GM19324 (cell line): ENCODE measurements at regions not wholly inside any gene's neighbourhood (a gene's known extent, or its start where the extent isn't known, plus 50 kb on each side); places are given as distances from the start of the nearest gene placed in this dataset.

ENCODE experiments used
- ATAC-seq: cut with Tn5 transposase; IDR thresholded peaks from one replicate; pipeline ENCODE4 v1.9.1; 2021; ENCODE audit warnings: mild to moderate bottlenecking, moderate library complexity; ENCODE audit not compliant: unreplicated experiment, low FRiP score

DNA sequence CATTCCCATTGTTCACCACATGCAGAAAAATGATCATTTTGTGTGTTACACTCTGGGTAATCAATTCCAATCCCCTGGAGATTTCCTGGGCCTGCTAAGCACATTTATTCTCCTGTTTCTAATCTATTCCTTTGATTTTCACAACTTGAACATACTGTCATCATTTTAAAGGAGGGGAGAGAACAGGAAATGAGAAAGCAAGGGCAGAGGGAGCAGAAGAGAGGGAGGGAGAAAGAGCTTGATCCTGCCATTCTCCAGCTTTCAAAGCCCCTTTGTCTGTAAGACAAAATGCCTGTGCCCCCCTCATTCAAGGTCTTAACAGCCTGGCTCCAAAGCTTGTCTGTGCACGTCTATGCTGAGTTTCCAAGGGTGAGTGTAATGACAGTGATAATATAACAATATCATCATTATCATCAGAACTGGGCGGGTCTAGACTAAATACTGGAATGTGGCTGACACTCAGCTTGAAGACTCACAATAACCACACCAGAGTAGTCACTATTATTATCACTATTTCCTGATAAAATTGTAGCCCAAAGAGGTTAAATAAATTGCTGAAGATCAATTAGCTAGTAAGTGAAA lies 164.4 kb upstream of the KLHL29 start:
- no peak for ATAC-seq

DNA sequence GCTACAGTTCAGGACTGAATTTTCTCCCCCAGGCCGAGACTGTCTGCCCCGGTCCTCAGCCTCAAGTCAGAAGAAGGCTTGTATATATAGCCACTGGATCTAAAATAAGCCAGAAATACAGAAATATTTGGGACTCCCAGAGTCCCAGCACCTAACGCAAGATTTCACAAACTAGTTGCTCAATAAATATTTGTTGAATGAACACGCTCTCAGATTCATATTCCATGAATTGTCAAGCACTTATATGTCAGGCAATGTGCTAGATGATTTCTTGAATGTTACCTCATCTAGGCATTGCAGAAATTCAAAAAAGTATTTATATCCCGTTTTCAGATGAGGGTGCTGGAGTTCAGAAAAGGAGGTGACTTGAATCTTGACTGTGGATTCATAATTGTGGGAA lies 163.7 kb upstream of the KLHL29 start:
- no peak for ATAC-seq

DNA sequence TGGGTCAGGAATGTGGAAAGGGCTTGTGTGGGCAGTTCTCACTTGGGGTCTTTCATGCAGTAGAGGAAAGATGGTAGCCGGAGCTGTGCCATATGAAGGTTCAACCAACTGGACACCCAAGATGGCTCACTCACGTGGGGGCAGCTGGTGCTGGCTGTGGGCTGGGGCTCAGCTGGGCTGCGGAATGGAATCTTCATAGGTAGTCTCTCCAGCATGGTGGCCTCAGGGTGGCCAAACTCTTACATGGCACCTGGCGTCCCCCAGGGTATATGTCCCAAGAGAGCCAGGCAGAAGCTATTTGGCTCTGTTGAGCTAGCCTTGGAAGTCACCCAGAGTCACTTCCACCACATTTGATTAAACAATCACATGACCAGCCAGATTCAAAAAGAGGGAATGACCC lies 163.1 kb upstream of the KLHL29 start:
- ATAC-seq: no peak

DNA sequence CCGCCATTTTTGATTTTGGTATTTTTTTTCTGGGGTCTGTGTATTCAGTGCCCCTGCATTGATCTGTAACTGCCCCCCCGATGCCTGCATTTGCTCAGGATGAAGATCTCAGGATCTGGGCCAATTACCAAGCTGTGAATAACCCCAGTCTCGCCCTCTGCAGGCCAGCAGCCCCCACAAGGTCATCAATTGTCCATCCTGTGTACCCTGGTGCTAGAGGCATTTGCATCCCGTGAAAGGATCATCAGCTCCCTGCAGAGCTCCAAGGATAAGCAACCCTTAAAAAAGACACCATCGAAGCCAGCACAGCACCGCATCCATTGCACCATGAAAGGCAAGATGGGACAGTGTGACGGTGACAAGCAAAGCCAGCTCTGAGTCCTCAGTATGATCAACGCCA lies 154.1 kb upstream of the KLHL29 start:
- ATAC-seq: no peak

DNA sequence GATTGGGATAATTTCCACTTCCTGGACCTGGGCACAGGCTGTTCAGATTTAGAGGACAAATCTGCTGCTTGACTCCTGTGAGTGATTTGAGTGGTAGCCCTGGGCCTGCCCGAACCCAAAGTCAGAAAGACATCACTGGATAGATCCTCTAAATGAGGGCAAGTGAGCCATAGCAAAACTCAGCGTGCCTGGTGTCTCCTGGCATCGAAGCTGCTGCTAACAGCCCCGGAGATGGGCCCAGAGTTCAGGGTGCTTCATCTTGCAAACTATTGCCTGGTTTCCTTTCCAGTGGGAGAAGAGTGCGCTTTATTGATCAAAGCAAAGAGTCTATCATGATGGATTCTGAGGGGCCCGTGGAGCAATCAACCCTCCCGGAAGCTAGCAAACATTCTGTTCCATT lies 153.1 kb upstream of the KLHL29 start:
- ATAC-seq: no peak

DNA sequence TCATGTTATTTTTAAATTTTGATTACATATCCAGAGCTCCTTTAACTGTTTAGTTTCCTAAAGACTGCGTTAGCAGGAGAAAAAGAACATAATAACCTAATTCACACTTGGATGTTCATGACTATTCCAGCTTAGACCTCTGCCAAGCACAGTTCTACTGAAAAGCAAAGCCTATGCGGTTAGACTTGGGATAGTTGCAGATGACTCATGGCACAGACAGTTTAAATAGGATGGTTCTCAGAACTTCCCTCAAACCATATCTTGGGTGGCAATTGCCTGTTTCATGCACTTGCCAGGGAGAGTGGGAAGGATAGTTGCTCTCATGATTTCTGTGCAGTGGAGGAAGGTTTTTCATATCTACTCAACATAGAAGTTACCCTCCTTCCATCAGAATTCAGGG lies 149.7 kb upstream of the KLHL29 start:
- no peak for ATAC-seq

DNA sequence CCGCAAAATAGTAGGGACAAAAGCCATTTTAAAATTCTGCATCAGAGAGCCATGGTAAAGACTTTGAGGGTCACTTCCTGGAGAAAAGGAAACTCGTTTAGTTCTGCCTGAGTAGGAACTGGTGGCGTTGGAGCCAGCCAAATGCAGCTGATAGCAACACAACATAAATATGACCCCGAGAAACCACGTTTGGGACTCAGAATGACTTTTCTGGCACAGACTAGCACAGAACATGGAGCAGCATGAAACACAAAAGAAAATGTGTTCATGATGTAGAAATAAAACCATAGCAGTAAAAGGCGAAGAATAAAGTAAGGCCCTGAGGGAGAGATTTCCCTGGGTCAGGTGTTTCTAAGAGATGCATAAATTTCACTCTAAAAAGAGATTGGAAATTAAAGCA lies 149.2 kb upstream of the KLHL29 start:
- ATAC-seq: no peak

DNA sequence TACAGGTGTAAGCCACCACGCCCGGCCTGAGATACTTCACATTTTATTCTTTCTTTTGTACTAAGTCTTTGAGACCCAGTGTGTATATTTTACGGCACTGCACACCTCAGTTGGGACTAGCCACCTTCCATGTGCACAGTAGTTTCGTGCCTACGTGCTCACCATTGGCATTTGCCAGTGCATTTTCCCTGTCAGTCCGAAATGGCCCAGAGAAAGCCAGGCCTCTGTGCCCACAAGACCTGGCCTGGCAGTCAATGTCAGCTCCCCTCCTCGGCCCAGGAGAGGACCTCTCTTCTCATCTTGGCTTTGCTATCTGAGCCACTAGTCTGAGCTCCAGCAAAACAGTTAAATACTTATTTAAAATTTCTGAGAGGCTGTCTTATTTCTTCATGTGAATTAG lies 147.8 kb upstream of the KLHL29 start:
- ATAC-seq: no peak

DNA sequence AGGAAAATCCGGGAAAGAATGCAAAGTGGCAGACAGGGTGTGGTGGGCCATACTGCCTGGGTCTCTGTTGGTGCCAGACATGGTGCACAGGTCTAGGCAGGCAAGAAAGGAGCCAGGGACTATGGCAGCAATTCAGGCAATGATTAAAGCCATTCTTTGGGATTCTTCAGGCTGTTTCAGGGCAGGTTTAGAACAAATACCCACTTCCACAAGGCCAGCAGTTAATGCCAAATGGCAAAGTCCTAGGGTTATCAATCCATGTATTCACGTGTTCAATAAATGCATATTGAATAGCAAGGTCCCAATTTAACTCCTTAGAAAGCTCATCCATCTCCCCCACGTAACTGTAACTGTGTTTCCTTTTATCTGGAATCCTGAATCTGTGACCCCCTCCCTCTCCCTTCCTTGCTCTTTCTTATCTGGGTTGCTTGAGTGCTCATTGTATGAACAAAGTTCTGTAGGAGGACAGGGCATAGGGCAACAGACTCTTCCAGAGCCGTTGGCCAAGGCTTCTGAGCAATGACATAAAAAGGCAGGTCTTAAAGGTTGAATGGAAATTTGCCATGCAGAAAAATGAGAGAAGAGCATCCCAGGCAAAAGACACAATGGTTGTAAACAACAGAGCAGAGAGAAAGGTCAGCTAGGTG lies 146.8 kb upstream of the KLHL29 start:
- no peak for ATAC-seq

DNA sequence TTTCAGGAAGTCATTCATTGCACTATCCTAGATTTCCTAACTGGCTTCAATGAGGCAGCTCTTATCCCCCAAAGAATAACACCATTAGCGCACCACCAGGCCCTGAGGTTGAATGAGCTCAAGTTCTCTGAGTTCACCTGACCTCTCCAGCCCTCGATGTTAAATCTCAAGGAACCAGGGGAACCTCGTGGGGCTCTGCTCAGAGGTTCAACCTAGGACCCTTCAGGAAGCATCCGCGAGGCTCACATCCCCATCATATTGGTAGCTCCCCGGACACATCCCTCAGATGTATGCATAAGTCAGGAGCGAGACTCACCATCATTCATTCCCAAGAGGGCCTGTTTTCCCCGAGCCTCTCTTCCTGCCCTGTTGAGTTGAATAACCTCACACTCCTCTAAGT lies 145.6 kb upstream of the KLHL29 start:
- ATAC-seq: no peak

DNA sequence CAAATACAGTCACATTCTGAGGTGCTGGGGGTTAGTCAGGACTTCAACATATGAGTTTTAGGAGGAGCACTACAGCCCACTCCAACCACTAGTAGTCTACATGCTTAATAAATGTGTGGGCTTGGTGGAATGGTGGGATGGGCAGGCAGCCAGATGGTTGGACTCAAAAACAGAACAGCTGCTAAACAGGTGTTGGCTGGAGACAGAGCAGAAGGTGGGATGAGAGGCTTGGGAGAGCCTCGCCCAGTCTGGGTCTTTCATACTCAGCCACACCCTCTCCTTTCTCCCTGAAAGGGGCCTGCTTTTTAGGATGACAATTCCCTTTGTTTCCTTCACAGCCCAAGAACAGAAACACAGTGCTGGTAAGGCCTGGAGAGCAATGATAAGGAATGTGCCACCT lies 143.9 kb upstream of the KLHL29 start:
- ATAC-seq: no peak

DNA sequence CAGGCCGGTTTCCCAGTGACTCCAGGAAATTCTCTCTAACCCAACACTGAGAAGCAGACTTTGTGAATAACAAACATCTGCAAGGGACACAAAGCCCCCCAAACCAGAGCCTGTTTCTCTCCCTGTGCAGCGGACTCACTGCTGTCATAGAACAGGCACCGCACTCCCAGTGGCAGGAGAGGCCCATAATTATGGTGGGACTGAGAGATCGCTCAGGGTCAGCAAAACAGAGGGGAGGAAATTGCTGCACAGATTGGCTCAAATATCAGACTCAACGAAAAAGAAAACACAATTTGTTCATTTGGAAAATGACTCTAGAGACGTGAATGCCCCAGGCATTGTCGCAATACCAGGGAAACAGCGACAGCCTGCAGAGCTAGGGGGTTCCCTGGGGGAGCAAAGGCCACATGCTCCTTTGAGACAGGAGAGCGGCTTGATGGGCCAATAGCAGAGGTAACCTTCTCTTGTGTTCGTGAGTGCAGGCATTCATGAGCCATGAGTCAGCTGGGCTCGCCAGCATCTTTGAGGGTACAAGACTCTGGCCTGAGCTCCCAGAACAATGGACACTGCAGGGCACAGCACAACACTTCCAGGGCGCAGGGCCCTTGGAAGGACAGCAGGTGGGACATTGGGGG lies 143.3 kb upstream of the KLHL29 start:
- ATAC-seq: no peak

DNA sequence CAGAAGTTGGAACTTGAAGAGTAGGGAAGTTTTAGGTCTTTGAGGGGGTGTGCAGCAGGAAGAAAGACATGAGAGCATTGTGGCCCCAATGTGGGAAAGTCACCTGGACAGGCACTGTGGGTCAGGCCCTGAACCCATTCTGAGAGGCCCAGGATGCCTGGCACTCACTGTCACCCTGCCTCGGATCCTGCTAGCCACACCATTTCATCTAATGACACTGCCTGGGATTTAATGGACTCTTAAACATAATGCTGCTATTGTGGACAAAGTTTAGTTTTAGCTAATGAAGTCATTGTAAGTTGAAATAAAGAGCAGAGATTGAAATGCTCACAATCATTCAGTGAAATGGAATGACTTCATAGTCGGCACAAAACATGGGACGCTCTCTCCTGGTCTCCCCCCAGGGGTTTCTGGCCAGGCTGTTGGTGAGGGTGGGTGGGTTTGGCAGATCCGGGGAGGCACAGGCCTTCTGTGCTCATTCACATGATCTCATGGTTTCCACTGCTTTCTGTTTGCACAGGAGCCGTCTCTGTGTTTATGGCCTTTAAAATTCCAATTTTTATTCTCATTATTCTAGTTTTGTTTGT lies 141.8 kb upstream of the KLHL29 start:
- ATAC-seq: no peak

DNA sequence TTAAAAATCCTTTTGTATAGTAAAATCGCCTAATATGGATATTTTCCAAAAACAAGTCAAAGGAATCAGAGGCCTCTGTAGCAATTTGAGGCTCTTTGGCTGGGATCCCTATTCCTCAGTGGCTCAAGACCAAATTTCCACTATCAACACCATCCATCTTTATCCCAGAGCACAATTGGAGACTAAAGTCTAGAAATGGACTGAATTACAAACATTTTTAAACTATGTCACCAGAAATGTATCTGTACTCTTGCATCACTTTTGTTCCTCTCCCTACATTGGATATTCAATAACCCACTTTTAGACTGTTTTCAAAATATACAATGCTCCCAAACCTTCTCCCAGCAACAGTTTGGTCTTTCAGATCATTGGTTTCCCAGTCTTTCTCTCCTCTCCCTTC lies 140.4 kb upstream of the KLHL29 start:
- no peak for ATAC-seq

DNA sequence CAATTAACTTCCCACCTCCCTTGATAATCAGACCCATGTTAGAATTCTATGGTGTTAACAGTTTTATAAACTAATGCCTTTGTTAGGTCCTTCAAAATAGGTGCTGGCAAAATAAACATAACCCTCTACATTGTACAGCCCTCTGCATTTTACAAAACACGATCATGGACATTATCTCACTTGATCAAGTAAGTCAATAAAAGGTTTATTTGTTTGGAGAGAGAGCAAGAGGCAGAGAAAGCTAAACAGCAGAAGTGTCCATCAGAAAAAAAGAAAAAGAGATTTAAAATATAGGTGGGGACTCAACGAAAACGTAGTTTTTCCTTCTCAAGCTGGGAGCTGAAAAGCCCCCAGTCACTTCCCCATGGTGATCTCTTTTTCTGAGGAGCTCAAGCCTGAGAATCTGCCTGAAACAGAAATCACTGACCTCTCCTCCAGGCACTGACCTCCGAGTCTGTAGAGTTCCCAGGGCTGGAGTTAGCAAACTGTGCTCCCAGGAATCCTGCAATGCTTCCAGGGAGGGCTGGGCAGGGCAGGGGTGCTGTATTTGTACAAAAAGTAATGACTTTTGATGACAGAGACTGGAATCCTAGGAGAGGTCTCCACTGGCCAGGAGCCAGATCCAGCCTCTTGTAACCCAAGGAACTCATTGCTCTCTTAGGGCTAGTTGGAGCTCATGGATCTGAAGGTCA lies 137.8 kb upstream of the KLHL29 start:
- no peak for ATAC-seq

DNA sequence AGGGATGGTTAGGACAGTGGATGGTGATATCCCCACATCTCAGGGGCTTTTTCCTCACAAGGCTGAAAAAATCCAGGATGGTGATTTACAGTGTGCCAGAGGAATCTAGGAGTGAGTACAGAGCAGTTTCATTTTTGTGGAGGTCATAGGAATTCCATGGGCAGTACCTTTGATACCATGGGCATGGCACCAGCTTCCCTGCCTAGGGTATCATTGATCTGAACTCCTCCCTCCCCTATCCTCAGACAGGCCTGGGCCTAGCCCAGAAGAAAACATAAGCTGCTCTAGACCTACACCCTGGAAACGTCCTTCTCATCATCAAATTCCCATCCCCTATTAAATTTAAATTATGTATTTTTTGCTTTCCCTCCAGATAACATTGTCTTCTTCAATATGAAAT lies 136.3 kb upstream of the KLHL29 start:
- ATAC-seq: no peak

DNA sequence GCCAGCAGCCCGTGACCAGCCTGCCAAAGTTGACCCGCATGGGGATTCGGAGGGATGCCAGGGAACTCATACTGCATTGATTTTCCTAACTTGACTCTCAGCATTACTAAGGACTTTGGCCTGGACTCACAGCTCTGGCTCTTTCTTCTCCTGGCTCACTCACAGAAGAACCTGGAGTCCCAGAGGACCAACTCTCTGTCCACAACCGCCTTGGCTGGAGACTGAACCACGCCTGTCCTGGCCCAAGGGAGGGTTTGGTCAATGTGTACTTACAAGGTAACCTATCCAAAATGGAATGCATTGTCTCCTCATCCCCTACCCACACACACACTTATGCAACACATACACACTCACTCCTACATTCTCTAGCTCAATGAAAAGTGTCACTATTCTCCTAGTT lies 135.6 kb upstream of the KLHL29 start:
- no peak for ATAC-seq

DNA sequence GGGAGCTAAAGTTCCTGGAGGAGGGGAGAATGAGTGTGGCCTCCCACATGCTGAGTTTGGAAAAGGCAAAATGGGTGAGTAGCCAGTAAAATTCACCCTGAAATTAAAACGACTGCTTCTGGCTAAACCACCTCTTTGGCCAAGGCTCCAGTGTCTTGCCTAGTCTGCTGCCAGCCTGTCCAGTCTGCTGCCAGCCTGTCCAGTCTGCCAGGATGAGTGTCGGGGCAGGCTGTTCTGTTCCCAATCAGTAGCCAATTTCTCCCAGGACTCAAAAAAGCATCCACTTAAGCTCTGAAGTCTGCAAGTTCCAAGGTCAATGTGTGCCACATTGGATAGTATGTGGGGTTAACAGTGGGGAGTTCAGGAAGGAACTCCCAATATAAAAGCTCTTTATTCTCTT lies 134.6 kb upstream of the KLHL29 start:
- no peak for ATAC-seq

DNA sequence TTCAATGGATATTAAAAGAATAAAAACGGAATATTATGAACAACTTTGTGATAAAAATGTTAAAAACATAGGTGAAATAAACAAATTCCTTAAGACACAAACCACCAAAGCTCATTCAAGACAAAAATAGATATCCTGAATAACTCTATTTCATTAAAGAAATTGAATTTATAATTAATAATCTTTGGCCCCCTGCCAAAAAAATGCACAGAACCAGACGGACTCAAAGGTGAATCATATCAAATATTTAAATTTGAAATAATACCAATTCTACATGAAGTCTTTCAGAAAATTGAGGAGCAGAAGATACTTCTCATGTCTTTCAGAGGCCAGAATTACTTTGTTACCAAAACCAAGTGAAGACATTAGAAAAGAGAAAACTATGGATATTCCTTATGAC lies 128.3 kb upstream of the KLHL29 start:
- no peak for ATAC-seq

DNA sequence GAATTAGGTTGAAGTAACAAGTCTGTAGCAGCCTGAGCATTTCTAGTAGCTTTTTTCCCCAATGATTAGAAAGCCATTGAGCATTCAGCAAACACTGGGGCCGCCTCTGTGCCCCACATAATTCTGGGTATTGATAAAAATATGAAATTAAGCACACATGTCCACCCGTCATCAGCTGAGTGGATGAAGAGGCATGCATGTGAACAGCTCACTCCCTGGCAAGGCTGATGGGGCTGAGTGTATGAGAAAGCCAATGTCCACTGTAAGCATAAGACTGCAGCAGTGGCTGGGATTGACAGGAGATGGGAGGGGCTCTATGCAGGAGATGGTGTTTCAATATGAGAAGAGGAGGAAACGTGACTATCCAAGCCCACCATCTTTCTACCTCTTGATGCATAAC lies 124.4 kb upstream of the KLHL29 start:
- ATAC-seq: no peak

DNA sequence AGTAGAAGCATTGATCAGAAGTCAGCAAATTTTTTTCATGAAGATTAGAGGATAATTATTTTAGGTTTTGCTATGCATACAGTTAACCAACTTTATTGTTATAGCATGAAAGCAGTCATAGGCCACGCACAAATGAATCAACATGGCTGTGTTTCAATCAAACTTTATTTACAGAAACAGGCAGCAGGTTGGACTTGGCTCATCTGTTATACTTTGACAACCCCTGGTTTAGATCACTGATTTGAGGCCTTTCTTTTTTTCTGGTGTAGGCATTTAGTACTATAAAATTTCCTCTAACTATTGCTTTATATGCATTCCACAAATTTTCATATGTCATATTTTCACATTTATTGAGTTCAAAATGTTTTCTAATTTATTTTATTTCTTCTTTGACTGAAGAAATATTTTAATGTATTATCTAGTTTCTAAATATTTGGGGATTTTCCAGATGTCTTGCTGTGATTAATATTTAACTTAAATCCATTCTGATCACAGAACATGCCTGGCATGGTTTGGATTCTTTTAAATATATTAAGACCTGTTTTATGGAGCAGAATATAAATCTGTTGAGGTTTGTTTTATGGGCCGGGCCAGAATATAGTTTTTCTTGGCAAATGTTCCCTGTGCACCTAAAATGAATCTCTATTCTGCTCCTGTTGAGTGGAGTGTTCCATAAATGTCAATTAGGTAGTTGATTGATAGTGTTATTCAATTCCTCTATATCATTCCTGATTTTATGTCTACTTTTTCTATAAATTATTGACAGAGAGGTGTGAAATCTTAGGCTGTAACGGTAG lies 116.3 kb upstream of the KLHL29 start:
- ATAC-seq: no peak
